Prostate gland (tissue), 2 donors: ENCODE measurements at regions not wholly inside any gene's neighbourhood (a gene's known extent, or its start where the extent isn't known, plus 50 kb on each side); places are given as distances from the start of the nearest gene placed in this dataset.

Experiments
- DNase-seq: peaks from one replicate; pipeline ENCODE4 v3.0.0-alpha.2; 2019; ENCODE audit warnings: low spot score
- H3K27ac ChIP-seq, 2 donors: fragments of 200-600 bp; sonication (generic); 2 replicates each; pipeline ENCODE4 v1.5.1; 2017 to 2019
- H3K27me3 ChIP-seq: fragments of 200-600 bp; sonication (generic); replicated peaks from 2 replicates; pipeline ENCODE4 v1.5.1; 2019; ENCODE audit not compliant: insufficient read depth
- H3K36me3 ChIP-seq, 2 donors: fragments of 200-600 bp; sonication (generic); 1 replicate in 1 of 2; 2 replicates in 1 of 2; pipeline versions ENCODE4 v1.5.1 to v1.8.1; 2017 to 2019
- H3K4me1 ChIP-seq: fragments of 200-600 bp; sonication (generic); replicated peaks from 2 replicates; pipeline ENCODE4 v1.5.1; 2019
- H3K4me3 ChIP-seq, 2 donors: fragments of 200-600 bp; sonication (generic); 2 replicates each; pipeline ENCODE4 v1.5.1; 2017 to 2019
- H3K9me3 ChIP-seq: fragments of 200-600 bp; sonication (generic); 2 replicates; pipeline ENCODE4 v1.5.1; 2017
- CTCF ChIP-seq, 4 experiments: fragments of 200-600 bp in 2 of 4; fragments of 450-650 bp in 2 of 4; sonication (generic) in 2 of 4; IDR thresholded peaks; 1 replicate in 3 of 4; 2 replicates in 1 of 4; pipeline ENCODE4 v1.5.1; 2016 to 2019; ENCODE audit warnings: antibody characterized with exemption in 4 of 4, mild to moderate bottlenecking in 2 of 4, moderate library complexity in 2 of 4
- POLR2A ChIP-seq: fragments of 450-650 bp; IDR thresholded peaks from one replicate; pipeline ENCODE4 v1.6.1; 2016; ENCODE audit warnings: antibody characterized with exemption, mild to moderate bottlenecking
- POLR2AphosphoS5 ChIP-seq: sonication (generic); formaldehyde crosslinking; IDR thresholded peaks from one replicate; pipeline ENCODE4 v1.6.1; 2017; ENCODE audit warnings: antibody characterized with exemption
- WGBS: methylation state at CpG from one replicate; pipeline ENCODE4 v1.1.5; 2018; 5-methylcytosine and 5-hydroxymethylcytosine counted together
- intact Hi-C: fragments of 100-400 bp; cut with DNase I; formaldehyde crosslinking; loops from one replicate; pipeline ENCODE4 v1.14.2; 2022

DNA sequence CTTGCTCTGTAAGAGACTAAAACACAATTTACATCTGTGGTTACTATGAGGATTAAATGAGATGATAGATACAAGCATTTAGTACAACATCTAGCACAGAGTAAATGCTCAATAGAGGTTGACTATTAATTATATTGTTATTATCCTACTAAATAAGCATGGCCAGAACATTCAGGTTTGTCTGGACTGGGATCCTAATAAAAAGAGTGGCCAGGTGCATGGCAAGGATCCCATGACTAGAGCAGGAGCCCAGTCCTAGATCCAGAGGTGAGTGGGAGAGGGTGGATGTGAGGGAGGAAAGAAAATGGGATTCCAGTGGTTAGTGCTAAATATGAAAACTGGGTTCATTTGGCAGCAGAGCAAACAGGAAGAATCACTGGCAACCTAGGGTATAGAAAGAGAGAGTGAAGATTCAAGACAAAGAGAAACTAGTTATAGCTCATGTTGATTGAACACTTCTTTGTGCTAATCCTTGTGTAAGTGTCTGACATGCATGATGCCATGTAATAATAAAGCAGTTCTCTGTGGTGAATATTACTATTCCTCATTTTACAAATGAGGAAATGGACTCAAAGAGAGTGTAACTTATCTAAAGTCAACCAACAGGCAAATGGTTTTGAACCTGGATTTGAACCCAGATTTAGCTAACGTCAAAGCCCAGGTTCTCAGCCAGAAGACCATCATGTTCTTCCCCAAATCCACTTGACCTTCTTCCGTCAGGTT lies 71.1 kb upstream of the FGGY start:
- Histone ChIP-seq H3K36me3 (no peaks in the 10 kb centered on the region), H3K27me3 (no peaks in the 10 kb centered on the region), H3K4me3 (no peak overlapping the region), H3K4me1 (peaks cover 3% of the 10 kb centered on the region), H3K27ac (no peak overlapping the region), H3K9me3 (no peaks in the 10 kb centered on the region)
- peak; percentile 62 for DNase-seq
- 96% methylated on average over 2 of the region's 2 CpGs for WGBS
- TF ChIP-seq POLR2A (no peak), POLR2AphosphoS5 (peak; percentile 86)
- intact Hi-C loops: no loop called here

GRCh38 chr1:59229138-59229537 lies 67.8 kb upstream of the FGGY start:
- no peaks in the 10 kb centered on the region for H3K36me3 ChIP-seq
- no peaks in the 10 kb centered on the region for H3K4me1 ChIP-seq
- TF ChIP-seq CTCF (IDR thresholded peaks at IDR 0.05) (no peak), POLR2A (no peak), POLR2AphosphoS5 (no peak)
- H3K27ac ChIP-seq: no peak overlapping the region
- intact Hi-C loops: no loop called here
- no peak overlapping the region for H3K4me3 ChIP-seq
- H3K9me3 ChIP-seq: no peaks in the 10 kb centered on the region
- H3K27me3 ChIP-seq: no peaks in the 10 kb centered on the region
- DNase-seq: no peak

DNA sequence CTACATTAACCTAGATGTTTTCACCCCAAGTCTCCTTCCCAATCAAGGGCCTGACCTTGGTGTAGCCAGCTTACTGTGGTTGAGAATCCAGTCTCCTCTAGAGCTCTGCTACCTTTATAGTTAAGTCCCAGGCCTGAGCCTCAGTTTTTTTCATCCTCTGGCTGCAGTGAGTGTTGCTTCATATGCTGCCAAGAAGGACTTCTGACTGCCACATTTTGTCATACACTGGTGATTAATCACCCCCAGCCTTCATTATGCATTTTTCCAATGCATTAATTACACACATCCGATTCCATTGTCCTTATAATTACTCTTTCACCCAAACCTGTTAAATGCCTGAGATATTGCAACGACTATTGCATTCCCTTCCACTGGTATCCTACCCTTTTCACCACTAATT lies 66.3 kb upstream of the FGGY start:
- no peaks in the 10 kb centered on the region for H3K9me3 ChIP-seq
- no peaks in the 10 kb centered on the region for H3K36me3 ChIP-seq
- WGBS: 95% methylated on average over 2 of the region's 2 CpGs
- no peak overlapping the region for H3K27ac ChIP-seq
- DNase-seq: no peak
- H3K27me3 ChIP-seq: no peaks in the 10 kb centered on the region
- no peaks in the 10 kb centered on the region for H3K4me1 ChIP-seq
- no peak for TF ChIP-seq POLR2A
- TF ChIP-seq CTCF (IDR thresholded peaks at IDR 0.05): no peak
- TF ChIP-seq POLR2AphosphoS5: no peak
- no peak overlapping the region for H3K4me3 ChIP-seq
- intact Hi-C loops: no loop called here

DNA sequence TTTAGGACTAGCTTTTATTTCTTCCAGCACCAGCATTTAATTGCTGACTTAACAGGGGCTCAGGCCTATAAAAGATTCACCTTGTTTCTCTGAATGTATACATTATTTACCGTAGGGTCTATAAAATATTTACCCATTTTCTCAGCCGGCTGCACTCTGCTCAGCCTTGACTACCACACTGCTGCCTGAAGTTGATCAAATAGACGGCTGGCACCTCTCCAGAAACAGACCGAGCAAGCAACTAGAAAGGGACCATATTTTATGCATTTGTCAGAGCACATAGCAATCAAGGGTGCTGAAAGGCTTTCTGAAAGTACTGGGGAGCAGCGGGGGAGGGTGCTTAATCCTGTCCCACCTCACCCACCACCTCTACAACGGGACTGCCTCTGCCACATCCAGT lies 64.7 kb upstream of the FGGY start:
- H3K27me3 ChIP-seq: no peaks in the 10 kb centered on the region
- intact Hi-C loops: no loop called here
- peak; percentile 29 for DNase-seq
- TF ChIP-seq POLR2A (no peak), POLR2AphosphoS5 (no peak), CTCF (IDR thresholded peaks at IDR 0.05) (no peak)
- H3K4me3 ChIP-seq: no peak overlapping the region
- H3K9me3 ChIP-seq: no peaks in the 10 kb centered on the region
- no peaks in the 10 kb centered on the region for H3K36me3 ChIP-seq
- no peak overlapping the region for H3K27ac ChIP-seq
- no peaks in the 10 kb centered on the region for H3K4me1 ChIP-seq
- WGBS: 51% methylated on average over 6 of the region's 6 CpGs

- TF ChIP-seq CTCF (IDR thresholded peaks at IDR 0.05) (no peak), POLR2AphosphoS5 (no peak), POLR2A (no peak)
- H3K9me3 ChIP-seq: no peaks in the 10 kb centered on the region
- WGBS: 97% methylated on average over 1 of the region's 1 CpG
- no peaks in the 10 kb centered on the region for H3K4me1 ChIP-seq
- H3K4me3 ChIP-seq: no peak overlapping the region
- DNase-seq: no peak
- no peaks in the 10 kb centered on the region for H3K27me3 ChIP-seq
- intact Hi-C loops: no loop called here
- no peaks in the 10 kb centered on the region for H3K36me3 ChIP-seq
- no peak overlapping the region for H3K27ac ChIP-seq
Observed at GRCh38 chr1:59233444-59233843, 63.5 kb upstream of the FGGY start.
